Fibroblast of pulmonary artery (primary cell): ENCODE measurements at regions not wholly inside any gene's neighbourhood (a gene's known extent, or its start where the extent isn't known, plus 50 kb on each side); places are given as distances from the start of the nearest gene placed in this dataset.

Source experiments
- DNase-seq: peaks from one replicate; pipeline ENCODE4 v3.0.0-alpha.2; 2010; ENCODE audit warnings: low read depth
- H3K4me3 ChIP-seq: replicated peaks from 2 replicates; pipeline ENCODE4 v1.5.1; 2011; ENCODE audit warnings: low read depth, mild to moderate bottlenecking, control low read depth, low read length, moderate library complexity
- CTCF ChIP-seq: IDR thresholded peaks from 2 replicates; pipeline ENCODE4 v1.5.1; 2011; ENCODE audit warnings: mild to moderate bottlenecking, control low read depth, low read length, inconsistent platforms; ENCODE audit errors: missing control alignments

DNA sequence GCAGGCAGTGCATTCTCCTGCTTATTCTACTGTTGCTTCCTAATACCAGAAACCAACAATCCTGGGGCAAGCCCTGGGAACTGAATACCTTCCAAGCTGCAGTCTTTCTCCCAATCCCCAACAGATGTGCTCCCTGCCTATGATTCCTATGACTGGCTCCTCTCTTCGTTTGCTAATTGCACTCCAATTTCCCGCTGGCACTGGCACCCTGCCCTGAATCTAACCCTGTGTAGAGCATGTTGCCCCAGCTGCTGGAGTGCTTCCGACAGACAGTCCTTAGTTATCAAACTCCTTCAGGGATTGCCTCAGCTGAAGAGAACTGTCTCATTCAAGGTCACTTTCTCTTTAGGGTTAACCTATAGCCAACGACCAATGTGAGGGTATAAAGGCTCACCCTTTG is 214.1 kb downstream of the NECTIN3 start:
- no peak overlapping the region for H3K4me3 ChIP-seq
- no peak for TF ChIP-seq CTCF
- no peak for DNase-seq

DNA sequence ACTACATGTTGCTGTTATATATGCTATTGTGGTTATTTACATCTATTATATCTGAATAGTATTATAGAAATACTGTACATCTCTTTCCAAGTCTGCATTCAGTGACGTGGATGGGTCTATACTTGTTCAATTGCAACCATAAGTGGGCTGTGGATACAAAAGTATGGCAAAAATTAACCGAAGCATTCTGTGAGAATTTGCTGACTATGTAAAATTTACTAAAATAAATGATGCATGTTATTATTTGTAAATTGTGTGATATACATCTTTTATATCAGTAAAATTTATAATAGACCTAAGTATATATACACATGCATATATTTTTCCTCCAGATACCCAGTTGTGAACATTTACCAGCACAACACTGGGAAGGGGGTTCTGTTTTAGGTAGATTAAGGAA is 215.1 kb downstream of the NECTIN3 start:
- DNase-seq, result no peak
- TF ChIP-seq CTCF, result no peak
- no peak overlapping the region for H3K4me3 ChIP-seq

- TF ChIP-seq CTCF, result no peak
- no peak for DNase-seq
Observed at GRCh38 chr3:111292117-111292516, 220.5 kb downstream of the NECTIN3 start.

DNA sequence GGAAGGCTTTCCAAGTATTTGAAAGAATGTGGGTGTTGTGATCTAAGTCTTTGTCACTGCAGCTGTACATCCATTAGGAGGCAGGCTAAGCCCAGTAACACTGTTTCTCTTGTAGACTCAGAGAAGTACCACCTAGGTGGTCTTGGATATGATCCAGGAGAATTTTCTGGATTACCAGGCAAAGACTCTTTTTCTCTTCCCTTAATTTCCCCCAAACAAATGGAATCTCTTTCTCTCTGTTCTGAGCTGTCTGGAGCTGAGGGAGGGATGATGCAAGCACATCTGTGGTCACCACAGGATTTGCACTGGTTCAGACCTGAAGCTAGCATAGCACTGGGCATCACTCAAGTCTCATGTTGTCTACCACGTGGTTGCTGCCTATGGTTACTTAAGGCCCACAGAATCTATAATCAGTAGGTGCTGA is 227.6 kb downstream of the NECTIN3 start:
- TF ChIP-seq CTCF, result peak; percentile 3
- H3K4me3 ChIP-seq, result no peak overlapping the region
- peak; percentile 19 for DNase-seq

More at GRCh38 chr3:111292117-111292516, 220.5 kb downstream of the NECTIN3 start:
- H3K4me3 ChIP-seq, result no peak overlapping the region

GRCh38 chr3:111301238-111301798 is 229.7 kb downstream of the NECTIN3 start:
- DNase-seq, result no peak
- TF ChIP-seq CTCF, result no peak
- no peak overlapping the region for H3K4me3 ChIP-seq

GRCh38 chr3:111302063-111302462 is 230.4 kb downstream of the NECTIN3 start:
- H3K4me3 ChIP-seq, result no peak overlapping the region
- DNase-seq, result no peak
- no peak for TF ChIP-seq CTCF

- no peak for TF ChIP-seq CTCF
- H3K4me3 ChIP-seq, result no peak overlapping the region
- DNase-seq, result peak; percentile 10
Observed at GRCh38 chr3:111303760-111304159, 232.1 kb downstream of the NECTIN3 start.
